Activated gamma-delta T cell treated with Interleukin-2 at 50 U/mL for 16 hours (primary cell): ENCODE measurements at regions not wholly inside any gene's neighbourhood (a gene's known extent, or its start where the extent isn't known, plus 50 kb on each side); places are given as distances from the start of the nearest gene placed in this dataset.
"Not testable (repeated sequence)": the region's sequence is repeated elsewhere in the genome, so short reads cannot be mapped to it uniquely, and the experiment has no call there.

Experiments used
- DNase-seq: peaks from one replicate; pipeline ENCODE4 v3.0.0-alpha.2; 2020

GRCh38 chr18:78792094-78792493 is 187.5 kb upstream of the SALL3 start:
- DNase-seq, result no peak

GRCh38 chr18:78792736-78793135 is 186.9 kb upstream of the SALL3 start:
- DNase-seq, result no peak

- no peak for DNase-seq
Observed at GRCh38 chr18:78793313-78794070, 186.1 kb upstream of the SALL3 start.

GRCh38 chr18:78794071-78794430 is 185.6 kb upstream of the SALL3 start:
- no peak for DNase-seq

- no peak for DNase-seq
Observed at GRCh38 chr18:78796693-78797455, 182.7 kb upstream of the SALL3 start.

- no peak for DNase-seq
Observed at GRCh38 chr18:78797499-78797898, 182.1 kb upstream of the SALL3 start.

GRCh38 chr18:78798402-78799175 is 181.0 kb upstream of the SALL3 start:
- no peak for DNase-seq

GRCh38 chr18:78799382-78800089 is 180.1 kb upstream of the SALL3 start:
- no peak for DNase-seq

- not testable (repeated sequence) for DNase-seq
Observed at GRCh38 chr18:78800102-78800851, 179.3 kb upstream of the SALL3 start.

- DNase-seq, result no peak
Observed at GRCh38 chr18:78801011-78801410, 178.6 kb upstream of the SALL3 start.

- no peak for DNase-seq
Observed at GRCh38 chr18:78803104-78803503, 176.5 kb upstream of the SALL3 start.

GRCh38 chr18:78804206-78805030 is 175.2 kb upstream of the SALL3 start:
- DNase-seq, result no peak

GRCh38 chr18:78805840-78806239 is 173.8 kb upstream of the SALL3 start:
- DNase-seq, result no peak

GRCh38 chr18:78807668-78808067 is 171.9 kb upstream of the SALL3 start:
- no peak for DNase-seq

GRCh38 chr18:78809845-78810244 is 169.8 kb upstream of the SALL3 start:
- DNase-seq, result no peak

GRCh38 chr18:78810706-78811105 is 168.9 kb upstream of the SALL3 start:
- DNase-seq, result no peak

GRCh38 chr18:78812067-78812466 is 167.6 kb upstream of the SALL3 start:
- no peak for DNase-seq

- DNase-seq, result no peak
Observed at GRCh38 chr18:78813156-78813555, 166.5 kb upstream of the SALL3 start.

GRCh38 chr18:78813936-78814710 is 165.5 kb upstream of the SALL3 start:
- DNase-seq, result no peak

GRCh38 chr18:78814766-78815165 is 164.9 kb upstream of the SALL3 start:
- DNase-seq, result no peak

- no peak for DNase-seq
Observed at GRCh38 chr18:78816114-78816513, 163.5 kb upstream of the SALL3 start.
